COLO668 (cell line): ENCODE measurements at regions not wholly inside any gene's neighbourhood (a gene's known extent, or its start where the extent isn't known, plus 50 kb on each side); places are given as distances from the start of the nearest gene placed in this dataset.
"Not testable (repeated sequence)": the region's sequence is repeated elsewhere in the genome, so short reads cannot be mapped to it uniquely, and the experiment has no call there.

ENCODE experiments used
- DNase-seq: peaks from one replicate; lab custom pipeline; 2025; ENCODE audit not compliant: unreplicated experiment; lab: John Stamatoyannopoulos, UW

DNA sequence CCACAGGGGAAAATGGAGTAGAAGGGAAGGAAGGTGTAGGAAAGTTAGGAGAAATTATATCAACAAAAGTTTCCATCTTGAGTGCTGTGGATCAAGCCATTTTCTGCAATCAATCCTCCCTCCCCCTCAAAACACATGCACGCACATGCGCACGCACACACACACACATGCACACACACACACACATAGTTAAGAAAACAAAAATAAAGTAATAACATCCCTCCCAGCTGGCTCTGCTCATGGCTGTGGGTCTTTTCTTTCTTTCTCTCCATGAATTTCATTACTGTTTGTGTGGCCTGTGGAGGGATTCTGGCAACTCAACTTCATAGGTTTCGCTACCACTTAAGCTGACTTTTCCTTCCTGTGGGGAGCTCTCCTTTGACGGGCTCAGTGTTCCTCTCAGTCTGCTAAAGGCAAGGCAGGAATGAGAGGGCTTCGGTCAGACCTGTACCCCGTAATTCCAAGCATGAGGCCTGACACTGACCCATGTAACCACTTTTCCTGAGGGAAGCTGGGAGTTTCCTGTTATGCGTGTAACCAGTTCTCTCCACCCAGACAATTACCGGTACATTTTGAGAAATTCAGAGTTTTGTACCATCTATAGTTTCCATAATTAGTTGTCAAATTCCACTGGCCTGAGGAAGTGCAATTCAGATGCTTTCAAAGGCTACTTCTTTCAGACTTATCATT is 79.8 kb downstream of the ZNF92 start:
- DNase-seq, result no peak

GRCh38 chr7:65454469-65454868 is 80.8 kb downstream of the ZNF92 start:
- DNase-seq, result no peak

GRCh38 chr7:65455050-65455449 is 81.4 kb downstream of the ZNF92 start:
- DNase-seq, result not testable (repeated sequence)

- DNase-seq, result no peak
Observed at GRCh38 chr7:65457705-65458104, 84.0 kb downstream of the ZNF92 start.

DNA sequence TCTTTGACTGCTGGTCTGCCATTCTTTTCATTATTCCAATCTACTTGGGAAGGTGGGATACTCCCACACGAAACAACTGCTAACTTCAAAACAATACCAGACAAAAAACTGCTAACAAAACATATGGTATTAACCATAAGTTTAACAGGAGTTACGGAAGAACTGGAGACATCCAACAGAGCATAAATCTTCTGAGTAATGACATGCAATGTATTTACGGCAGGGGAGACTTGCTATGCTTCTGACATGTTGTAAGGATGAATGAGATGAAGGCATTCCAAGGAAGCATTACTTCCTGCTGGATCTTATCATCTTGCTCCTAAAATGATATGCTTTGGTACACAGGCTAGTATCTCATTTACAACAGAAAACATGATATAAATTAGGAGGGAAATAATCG is 85.8 kb downstream of the ZNF92 start:
- DNase-seq, result no peak

GRCh38 chr7:65462148-65462716 is 88.6 kb downstream of the ZNF92 start:
- no peak for DNase-seq

DNA sequence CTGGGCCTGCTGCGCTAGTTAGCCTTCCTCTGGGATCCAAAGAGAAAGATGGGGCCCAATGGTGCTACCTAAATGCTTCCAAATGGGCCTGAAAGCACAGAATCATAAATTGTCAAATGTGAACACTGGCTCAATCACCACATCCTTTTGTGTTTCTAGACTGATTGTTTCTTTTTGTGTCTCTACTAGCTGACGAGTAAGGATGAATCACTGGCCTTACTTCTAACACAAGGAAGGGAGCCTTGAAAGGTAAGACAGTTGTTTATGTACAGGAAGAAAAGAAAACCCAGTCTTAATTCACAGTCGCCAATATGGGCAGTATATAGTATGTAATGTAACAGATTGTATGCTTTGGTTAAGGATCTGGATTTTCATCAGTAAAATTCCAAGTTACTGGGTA is 89.5 kb downstream of the ZNF92 start:
- no peak for DNase-seq

DNA sequence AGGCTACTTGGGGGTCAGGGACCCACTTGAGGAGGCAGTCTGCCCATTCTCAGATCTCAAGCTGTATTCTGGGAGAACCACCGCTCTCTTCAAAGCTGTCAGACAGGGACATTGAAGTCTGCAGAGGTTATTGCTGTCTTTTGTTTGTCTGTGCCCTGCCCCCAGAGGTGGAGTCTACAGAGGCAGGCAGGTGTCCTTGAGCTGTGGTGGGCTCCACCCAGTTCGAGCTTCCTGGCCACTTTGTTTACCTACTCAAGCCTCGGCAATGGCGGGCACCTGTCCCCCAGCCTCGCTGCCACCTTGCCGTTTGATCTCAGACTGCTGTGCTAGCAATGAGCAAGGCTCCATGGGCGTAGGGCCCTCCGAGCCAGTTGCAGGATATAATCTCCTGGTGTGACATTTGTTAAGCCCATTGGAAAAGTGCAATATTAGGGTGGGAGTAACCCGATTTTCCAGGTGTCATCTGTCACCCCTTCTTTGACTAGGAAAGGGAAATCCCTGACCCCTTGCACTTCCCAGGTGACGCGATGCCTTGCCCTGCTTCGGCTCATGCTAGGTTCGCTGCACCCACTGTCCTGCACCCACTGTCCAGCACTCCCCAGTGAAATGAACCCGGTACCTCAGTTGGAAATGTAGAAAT is 96.4 kb downstream of the ZNF92 start:
- DNase-seq, result peak; percentile 25

GRCh38 chr7:65471587-65471986 is 97.9 kb downstream of the ZNF92 start:
- DNase-seq, result no peak

- DNase-seq, result no peak
Observed at GRCh38 chr7:65475040-65475726, 101.5 kb downstream of the ZNF92 start.

- peak; percentile 61 for DNase-seq
Observed at GRCh38 chr7:65475734-65476319, 102.2 kb downstream of the ZNF92 start.

DNA sequence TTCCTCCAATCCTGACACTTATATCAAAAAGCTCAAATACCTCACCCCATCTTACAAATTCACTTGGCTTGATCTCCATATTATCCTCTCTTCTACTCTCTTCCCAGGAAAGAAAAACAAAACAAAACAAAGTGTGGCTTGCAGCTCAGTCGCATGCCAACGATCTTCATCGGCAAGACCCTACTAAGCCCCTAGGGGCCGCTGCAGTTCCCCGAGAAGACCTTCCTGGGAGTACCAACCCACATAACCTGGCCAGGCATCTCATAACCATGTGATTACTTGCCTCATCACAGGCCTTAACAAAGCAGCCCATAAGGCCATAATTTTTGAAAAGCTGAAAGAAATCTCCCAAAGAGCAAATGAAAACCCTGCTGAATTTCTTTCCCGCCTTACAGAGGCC is 103.7 kb downstream of the ZNF92 start:
- DNase-seq, result peak; percentile 39

DNA sequence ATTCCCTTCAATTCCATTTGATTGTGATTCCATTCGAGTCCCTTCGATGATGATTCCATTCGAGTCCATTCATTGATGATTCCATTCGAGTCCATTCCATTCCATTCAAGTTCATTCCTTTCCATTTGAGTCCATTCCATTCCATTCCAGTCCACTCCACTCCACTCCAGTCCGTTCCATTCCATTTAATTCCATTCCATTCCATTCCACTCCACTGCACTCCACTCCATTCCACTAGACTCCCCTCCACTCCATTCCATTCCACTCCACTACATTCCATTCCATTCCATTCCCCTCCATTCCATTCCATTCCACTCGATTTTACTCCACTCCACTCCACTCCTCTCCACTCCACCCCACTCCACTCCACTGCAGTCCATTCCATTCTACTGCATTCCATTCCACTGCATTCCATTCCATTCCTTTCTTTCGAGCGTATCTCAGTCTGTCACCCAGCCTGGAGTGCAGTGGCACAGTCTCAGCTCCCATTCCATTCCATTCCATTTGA is 115.7 kb downstream of the ZNF92 start:
- no peak for DNase-seq

- not testable (repeated sequence) for DNase-seq
Observed at GRCh38 chr7:65496697-65497096, 123.0 kb downstream of the ZNF92 start.

DNA sequence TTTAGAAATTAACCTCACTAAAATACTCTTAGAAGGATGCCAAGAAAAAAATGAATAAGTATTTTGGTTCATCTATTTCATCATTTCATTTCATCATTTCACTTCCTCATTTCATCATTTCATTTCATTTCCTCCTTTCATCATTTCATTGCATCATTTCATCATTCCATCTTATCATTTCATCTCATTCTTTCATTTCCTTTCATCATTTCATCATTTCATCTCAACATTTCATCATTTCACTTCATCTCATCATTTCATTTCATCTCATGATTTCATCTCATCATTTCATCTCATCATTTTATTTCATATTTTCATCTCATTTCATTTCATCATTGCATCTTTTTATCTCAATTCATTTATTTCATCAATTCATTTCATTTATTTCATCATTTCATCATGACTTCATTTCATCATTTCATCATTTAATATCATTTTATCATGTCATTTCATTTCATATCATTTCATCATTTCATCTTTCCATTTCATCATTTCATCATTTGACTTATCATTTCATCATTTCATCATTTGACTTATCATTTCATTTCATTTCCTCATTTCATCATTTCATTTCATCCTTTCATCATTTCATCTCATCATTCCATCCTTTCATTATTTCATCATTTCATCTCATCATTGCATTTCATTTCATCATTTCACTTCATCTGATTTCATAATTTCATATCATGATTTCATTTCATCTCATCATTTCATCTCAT is 129.9 kb downstream of the ZNF92 start:
- DNase-seq, result no peak

DNA sequence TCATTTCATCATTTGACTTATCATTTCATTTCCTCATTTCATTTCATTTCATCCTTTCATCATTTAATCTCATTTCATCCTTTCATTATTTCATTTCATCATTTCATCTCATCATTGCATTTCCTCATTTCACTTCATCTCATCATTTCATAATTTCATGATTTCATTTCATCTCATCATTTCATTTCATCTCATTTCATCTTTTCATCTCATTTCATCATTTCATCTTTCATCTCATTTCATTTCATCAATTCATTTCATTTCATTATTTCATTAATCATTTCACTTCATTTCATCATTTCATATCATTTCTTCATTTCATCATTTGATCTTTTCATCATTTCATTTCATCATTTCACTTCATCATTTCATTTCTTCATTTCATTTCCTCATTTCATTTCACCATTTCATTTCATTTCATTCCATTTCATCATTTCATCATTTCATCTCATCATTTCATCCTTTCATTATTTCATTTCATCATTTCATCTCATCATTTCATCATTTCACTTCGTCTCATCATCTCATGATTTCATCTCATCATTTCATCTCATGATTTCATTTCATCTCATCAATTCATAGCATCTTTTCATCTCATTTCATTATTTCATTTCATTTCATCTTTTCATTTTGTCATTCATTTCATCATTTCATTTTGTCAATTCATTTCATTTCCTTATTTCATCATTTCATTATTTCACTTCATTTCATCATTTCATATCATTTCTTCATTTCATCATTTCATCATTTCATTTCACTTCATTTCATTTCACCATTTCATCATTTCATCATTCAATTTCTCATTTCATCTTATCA is 131.1 kb downstream of the ZNF92 start:
- DNase-seq, result not testable (repeated sequence)

- DNase-seq, result not testable (repeated sequence)
Observed at GRCh38 chr7:65505320-65505633, 131.6 kb downstream of the ZNF92 start.

DNA sequence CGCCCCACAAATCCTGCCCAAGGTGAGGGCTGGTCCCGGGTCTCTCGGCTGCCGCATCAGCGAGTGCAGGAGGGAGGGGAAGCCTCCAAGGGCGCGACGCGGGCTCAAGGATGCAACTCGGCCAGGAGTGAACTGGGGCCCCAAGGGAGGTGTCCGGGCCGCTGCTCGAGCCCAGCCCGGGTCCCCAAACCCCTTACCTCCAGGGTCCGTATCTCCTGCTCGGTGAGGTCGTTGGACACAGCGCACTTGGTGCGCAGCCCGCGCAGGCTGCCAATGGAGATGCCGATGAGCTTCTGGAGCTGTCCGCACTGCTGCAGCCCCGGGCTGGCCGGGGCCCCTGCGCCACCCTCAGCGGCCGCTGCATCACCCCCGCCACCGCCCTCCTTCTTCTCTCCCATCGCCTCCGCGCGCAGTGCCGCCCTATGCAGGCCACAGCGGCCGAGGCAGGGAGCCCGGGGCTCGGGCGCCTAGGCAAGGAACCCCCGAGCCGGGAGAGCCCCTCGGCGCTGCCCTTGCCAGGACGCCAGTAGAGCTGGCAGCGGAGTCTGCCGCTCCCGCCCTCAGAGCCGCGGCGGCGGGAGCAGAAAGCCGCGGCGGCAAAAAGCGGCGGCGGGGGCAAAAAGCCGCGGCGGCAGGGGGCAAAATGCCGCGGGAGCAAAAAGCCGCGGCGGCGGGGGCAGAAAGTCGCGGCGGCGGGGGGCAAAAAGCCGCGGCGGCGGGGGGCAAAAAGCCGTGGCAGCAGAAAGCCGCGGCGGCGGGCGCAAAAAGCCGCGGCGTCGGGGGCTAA is 135.1 kb downstream of the ZNF92 start:
- DNase-seq, result peak; percentile 51
